Activated T-helper 2 cell treated with anti-CD3 and anti-CD28 coated beads, Interferon-gamma antibody, Interleukin-2, Interleukin-4, amounts not matched to agents 10 μg/mL and 5 μg/mL and 100 μg/mL, durations not matched to agents 14 hours and 24 hours and 36 hours (primary cell): ENCODE measurements at regions not wholly inside any gene's neighbourhood (a gene's known extent, or its start where the extent isn't known, plus 50 kb on each side); places are given as distances from the start of the nearest gene placed in this dataset.
"Not testable (repeated sequence)": the region's sequence is repeated elsewhere in the genome, so short reads cannot be mapped to it uniquely, and the experiment has no call there.

Experiments used
- DNase-seq: peaks from one replicate; pipeline ENCODE4 v3.0.0; 2021; ENCODE audit warnings: low spot score
- H3K27ac Mint-ChIP-seq: one replicate; pipeline ENCODE4 v1.8.0; 2021; ENCODE audit warnings: mixed read lengths
- H3K27me3 Mint-ChIP-seq: one replicate; pipeline ENCODE4 v1.8.0; 2021; ENCODE audit warnings: low read depth, mixed read lengths
- H3K36me3 Mint-ChIP-seq: one replicate; pipeline ENCODE4 v1.8.0; 2021; ENCODE audit warnings: low read depth, mixed read lengths
- H3K4me1 Mint-ChIP-seq: one replicate; pipeline ENCODE4 v1.8.0; 2021; ENCODE audit warnings: low read depth, mixed read lengths
- H3K4me3 Mint-ChIP-seq: one replicate; pipeline ENCODE4 v1.8.0; 2021; ENCODE audit warnings: low read depth, mild to moderate bottlenecking, moderate library complexity, mixed read lengths
- H3K9me3 Mint-ChIP-seq: one replicate; pipeline ENCODE4 v1.8.0; 2021; ENCODE audit warnings: mixed read lengths
- intact Hi-C: fragments of 100-400 bp; cut with micrococcal nuclease; formaldehyde crosslinking; loops from one replicate; pipeline ENCODE4 v1.15.1; 2023

DNA sequence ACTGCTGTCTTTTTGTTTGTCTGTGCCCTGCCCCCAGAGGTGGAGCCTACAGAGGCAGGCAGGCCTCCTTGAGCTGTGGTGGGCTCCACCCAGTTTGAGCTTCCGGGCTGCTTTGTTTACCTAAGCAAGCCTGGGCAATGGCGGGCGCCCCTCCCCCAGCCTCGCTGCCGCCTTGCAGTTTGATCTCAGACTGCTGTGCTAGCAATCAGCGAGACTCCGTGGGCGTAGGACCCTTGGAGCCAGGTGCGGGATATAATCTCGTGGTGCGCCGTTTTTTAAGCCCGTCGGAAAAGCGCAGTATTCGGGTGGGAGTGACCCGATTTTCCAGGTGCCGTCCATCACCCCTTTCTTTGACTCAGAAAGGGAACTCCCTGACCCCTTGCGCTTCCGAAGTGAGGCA is 296.2 kb downstream of the TSN start:
- H3K27ac Mint-ChIP-seq, intact Hi-C loops, H3K4me3 Mint-ChIP-seq, H3K9me3 Mint-ChIP-seq, H3K27me3 Mint-ChIP-seq, DNase-seq, H3K36me3 Mint-ChIP-seq, H3K4me1 Mint-ChIP-seq: not testable (repeated sequence)

DNA sequence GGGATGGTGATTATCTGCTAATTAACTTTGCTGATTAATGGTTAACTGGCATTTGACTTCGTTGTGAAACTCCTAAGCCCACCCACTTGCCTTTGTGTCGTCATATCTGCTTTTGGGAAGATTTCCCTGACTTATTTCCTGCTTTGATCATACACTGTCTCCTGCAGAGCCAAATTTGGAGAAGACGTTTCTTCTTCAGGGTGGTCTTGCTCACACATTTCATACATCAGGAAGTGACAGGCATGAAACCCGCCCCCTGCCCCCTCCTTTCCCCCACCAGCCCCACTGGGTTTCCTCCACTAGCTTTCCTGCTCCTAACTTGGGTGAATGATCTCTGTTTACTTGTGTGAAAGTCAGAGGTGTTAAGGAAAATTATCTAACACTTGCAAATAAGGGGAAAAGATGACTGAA is 300.1 kb downstream of the TSN start:
- no peak overlapping the region for H3K4me3 Mint-ChIP-seq
- intact Hi-C loops, result no loop called here
- H3K4me1 Mint-ChIP-seq, result no peaks in the 10 kb centered on the region
- DNase-seq, result no peak
- no peaks in the 10 kb centered on the region for H3K27me3 Mint-ChIP-seq
- H3K9me3 Mint-ChIP-seq, result no peaks in the 10 kb centered on the region
- H3K27ac Mint-ChIP-seq, result no peak overlapping the region
- no peaks in the 10 kb centered on the region for H3K36me3 Mint-ChIP-seq

DNA sequence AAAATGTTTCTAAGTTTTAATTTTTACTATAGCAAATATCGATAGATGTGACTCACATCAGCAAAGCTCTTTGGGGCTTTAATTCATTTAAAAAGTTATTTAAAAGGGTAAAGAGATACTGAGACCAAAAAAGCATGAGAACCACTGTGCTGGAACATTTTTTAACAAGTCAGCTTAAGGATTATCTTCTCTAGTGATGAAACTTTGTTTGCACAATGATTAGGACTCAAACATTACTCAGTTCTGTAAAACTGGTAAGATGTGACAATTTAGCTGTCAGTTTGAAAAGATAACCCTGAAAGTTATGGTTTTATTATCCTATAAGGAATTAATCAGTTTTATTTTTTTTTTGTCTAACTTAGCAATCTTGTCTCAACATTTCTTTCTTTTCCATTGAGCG is 301.4 kb downstream of the TSN start:
- Mint-ChIP-seq H3K36me3 (no peaks in the 10 kb centered on the region), H3K27ac (no peak overlapping the region), H3K27me3 (no peaks in the 10 kb centered on the region), H3K4me1 (no peaks in the 10 kb centered on the region), H3K9me3 (no peaks in the 10 kb centered on the region), H3K4me3 (no peak overlapping the region)
- intact Hi-C loops, result no loop called here
- DNase-seq, result no peak

DNA sequence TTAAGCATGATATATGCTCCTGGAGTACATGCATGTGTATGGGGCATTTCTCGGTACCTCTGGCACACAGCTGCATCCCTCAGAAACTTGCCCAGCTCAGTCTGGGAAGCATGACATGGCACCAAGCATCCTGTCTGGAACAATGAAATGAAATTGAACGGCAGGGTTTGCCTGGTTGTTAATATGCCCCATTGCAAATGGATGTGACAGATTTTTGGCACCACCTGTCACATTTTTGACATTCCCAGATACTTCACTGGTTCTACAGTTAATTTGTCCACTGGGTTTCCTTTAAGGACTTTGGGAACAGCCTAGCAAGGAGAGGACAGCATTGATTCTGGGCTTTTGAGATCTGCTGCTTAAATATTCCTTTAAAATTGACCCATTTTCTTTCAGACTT is 305.8 kb downstream of the TSN start:
- no peak for DNase-seq
- H3K4me1 Mint-ChIP-seq, result no peaks in the 10 kb centered on the region
- H3K4me3 Mint-ChIP-seq, result no peak overlapping the region
- intact Hi-C loops, result no loop called here
- H3K27ac Mint-ChIP-seq, result no peak overlapping the region
- no peaks in the 10 kb centered on the region for H3K36me3 Mint-ChIP-seq
- H3K9me3 Mint-ChIP-seq, result no peaks in the 10 kb centered on the region
- no peaks in the 10 kb centered on the region for H3K27me3 Mint-ChIP-seq

DNA sequence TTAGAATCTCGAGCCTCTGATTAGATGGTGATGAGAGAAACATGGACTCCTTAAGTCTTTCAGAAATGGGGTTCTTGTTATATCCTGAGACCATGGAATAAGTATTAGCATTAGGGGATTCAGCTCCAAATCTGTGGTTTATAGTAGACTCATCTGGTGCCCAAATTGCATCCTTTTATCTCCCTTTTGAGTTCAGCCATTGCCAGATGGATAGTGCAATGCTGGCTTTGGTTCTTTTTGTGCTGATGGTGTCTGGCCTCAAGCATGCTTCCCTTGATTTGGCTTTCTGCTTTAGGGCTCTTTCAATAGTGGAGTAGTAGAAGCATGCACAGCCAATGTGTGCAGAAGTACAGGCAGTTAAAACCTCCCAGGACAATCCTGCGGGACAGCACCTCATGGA is 306.4 kb downstream of the TSN start:
- Mint-ChIP-seq H3K4me3 (no peak overlapping the region), H3K27ac (no peak overlapping the region), H3K27me3 (no peaks in the 10 kb centered on the region), H3K9me3 (no peaks in the 10 kb centered on the region), H3K36me3 (no peaks in the 10 kb centered on the region), H3K4me1 (no peaks in the 10 kb centered on the region)
- DNase-seq, result no peak
- intact Hi-C loops, result no loop called here

DNA sequence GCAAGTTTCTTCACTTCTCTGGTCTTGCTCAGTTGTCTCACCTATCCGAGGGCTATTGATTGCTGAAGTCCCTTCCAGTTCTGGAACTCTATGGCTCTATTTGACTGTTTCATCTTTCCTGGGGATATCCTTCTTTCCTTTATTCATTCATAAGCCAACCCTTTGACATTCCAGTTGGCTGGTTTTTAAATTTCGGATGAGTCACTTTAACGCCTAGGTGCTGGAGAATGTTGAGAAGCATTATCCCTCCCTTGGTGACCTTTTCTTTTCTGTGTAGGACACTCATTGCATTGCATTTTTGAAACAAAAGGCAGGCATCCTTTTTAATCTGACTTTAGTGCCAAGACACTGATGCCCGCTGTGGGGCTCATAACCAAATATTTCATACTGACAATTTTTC is 307.1 kb downstream of the TSN start:
- intact Hi-C loops, result no loop called here
- DNase-seq, result no peak
- Mint-ChIP-seq H3K27ac (no peak overlapping the region), H3K4me1 (no peaks in the 10 kb centered on the region), H3K4me3 (no peak overlapping the region), H3K27me3 (no peaks in the 10 kb centered on the region), H3K9me3 (no peaks in the 10 kb centered on the region), H3K36me3 (no peaks in the 10 kb centered on the region)

DNA sequence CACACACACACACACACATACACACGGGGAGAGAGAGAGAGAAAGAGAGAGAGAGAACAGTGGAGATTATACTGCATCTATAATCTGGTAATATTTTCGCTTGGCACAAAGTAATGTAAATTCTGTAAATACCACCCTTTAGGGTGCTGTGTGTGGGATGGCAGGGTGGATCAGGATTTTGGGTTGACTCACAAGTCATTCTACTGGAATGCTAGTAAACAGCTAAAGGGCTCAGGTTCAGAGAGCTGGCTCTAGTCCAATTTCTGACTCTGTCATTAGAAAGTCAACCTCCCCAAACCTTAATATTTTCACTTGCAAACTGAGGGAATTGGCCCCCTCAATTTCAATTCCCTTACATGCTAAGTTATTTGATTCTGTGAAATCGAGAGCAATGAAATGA is 308.3 kb downstream of the TSN start:
- Mint-ChIP-seq H3K9me3 (no peaks in the 10 kb centered on the region), H3K27ac (no peak overlapping the region), H3K4me3 (no peak overlapping the region), H3K27me3 (no peaks in the 10 kb centered on the region), H3K36me3 (no peaks in the 10 kb centered on the region), H3K4me1 (no peaks in the 10 kb centered on the region)
- DNase-seq, result no peak
- intact Hi-C loops, result no loop called here

DNA sequence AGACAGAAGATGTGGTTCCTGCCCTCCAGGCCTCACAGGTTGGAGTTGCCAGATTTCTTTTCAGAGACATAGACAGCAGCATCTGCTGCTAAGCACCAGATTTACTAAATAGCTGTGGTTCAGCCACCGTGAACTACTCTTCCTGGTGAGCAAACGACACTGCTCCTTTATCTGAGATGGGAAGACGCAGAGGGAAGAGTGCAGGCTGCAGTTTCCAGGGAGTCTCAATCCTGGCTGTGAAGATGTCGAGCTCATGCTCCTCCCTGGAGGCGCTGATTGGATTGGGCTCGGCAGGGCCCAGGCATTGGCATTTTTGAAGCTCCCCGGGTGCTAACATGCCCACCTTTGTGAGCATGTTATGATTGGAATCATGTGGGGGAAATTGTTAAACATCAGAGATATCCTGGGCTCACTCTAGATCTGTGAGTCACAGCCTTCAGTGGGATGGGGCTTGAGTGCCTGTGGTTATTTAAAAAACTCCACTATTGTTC is 314.8 kb downstream of the TSN start:
- no peaks in the 10 kb centered on the region for H3K4me1 Mint-ChIP-seq
- no peaks in the 10 kb centered on the region for H3K27me3 Mint-ChIP-seq

DNA sequence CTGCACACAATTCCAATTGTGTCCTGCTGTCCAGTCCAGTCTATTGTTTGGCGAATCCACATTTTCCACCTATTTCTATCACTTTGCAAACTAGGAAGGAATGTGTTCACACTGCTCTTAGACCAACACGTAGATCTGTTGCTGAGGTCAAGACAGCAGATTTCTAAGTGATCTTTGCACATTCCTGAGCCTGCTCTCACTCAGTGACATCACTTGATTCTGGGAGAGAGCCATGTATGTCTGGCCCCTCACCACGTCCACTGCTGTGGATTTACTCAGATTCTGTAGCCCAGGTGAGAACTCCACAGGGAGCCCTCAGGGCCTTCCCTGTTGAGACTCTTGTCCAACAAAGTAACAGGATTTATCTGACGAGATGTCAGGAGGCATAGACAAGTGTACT is 317.2 kb downstream of the TSN start:
- Mint-ChIP-seq H3K27ac (no peak overlapping the region), H3K4me1 (no peaks in the 10 kb centered on the region), H3K4me3 (no peak overlapping the region), H3K36me3 (no peaks in the 10 kb centered on the region), H3K9me3 (no peaks in the 10 kb centered on the region), H3K27me3 (no peaks in the 10 kb centered on the region)
- intact Hi-C loops, result no loop called here
- DNase-seq, result no peak

More for the DNA sequence above, 314.8 kb downstream of the TSN start:
- no peak for DNase-seq
- H3K27ac Mint-ChIP-seq, result no peak overlapping the region
- intact Hi-C loops, result no loop called here
- no peak overlapping the region for H3K4me3 Mint-ChIP-seq
- H3K9me3 Mint-ChIP-seq, result no peaks in the 10 kb centered on the region
- no peaks in the 10 kb centered on the region for H3K36me3 Mint-ChIP-seq

DNA sequence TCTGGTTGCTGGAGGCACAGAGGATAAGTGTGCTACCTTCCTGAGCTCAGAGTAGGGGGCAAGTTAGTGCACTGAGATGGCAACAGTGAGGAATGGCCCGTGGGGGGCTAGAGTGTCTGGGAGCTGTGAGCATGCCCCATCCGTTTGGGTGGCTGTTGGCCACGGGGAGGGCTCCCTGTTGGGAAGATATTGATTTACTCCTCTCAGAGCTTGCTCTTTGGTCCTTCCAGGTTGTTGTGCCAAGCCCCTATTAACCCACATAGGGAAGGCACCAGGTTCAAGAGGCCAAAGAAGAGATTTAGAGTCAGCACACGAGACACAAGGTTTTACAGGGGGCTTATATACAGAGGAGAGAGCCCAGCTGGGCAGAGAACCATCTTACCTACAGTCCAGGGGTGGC is 318.8 kb downstream of the TSN start:
- no peaks in the 10 kb centered on the region for H3K36me3 Mint-ChIP-seq
- DNase-seq, result no peak
- no peaks in the 10 kb centered on the region for H3K27me3 Mint-ChIP-seq
- no peak overlapping the region for H3K27ac Mint-ChIP-seq
- no peaks in the 10 kb centered on the region for H3K4me1 Mint-ChIP-seq
- no peak overlapping the region for H3K4me3 Mint-ChIP-seq
- H3K9me3 Mint-ChIP-seq, result no peaks in the 10 kb centered on the region
- intact Hi-C loops, result no loop called here

DNA sequence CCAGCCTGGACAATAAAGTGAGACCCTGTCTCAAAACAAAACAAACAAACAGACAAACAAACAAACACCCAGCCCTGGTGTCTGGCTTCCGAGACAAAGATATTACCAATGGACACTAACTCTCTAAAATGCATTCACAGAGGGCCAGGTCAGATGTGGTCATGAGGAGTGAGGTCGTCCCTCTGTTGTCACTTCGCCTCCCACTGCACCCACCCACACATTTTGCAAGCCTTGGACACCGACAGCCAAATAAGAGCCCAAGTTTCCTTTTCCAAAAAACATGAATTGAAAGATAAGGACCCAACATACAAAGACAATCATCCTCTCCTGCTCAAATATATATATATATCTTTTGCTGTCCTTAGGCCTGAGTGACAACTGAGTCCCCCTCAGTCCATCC is 319.9 kb downstream of the TSN start:
- Mint-ChIP-seq H3K4me3 (no peak overlapping the region), H3K4me1 (no peaks in the 10 kb centered on the region), H3K27me3 (no peaks in the 10 kb centered on the region), H3K27ac (no peak overlapping the region), H3K36me3 (no peaks in the 10 kb centered on the region), H3K9me3 (no peaks in the 10 kb centered on the region)
- DNase-seq, result no peak
- intact Hi-C loops, result no loop called here

DNA sequence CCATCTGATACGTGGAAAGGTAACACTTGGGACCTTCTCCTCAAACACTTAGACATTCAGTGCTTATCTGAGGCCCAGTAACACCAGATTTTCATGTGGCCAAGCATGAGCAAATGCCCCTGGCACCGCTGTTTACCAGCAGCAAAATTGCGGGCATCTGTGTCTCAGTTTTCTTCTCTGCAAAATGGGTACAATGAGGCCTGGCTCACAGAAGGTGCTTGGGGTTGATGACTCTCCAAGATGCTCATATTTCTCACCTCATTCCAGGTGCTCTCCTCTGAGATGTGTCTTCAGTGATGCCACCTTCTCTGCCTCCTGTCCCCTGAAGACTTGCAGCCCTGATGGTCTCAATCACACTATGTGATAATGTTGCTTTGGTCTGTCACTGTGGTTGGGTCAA is 321.7 kb downstream of the TSN start:
- intact Hi-C loops, result no loop called here
- Mint-ChIP-seq H3K27ac (no peak overlapping the region), H3K4me3 (no peak overlapping the region), H3K4me1 (no peaks in the 10 kb centered on the region), H3K9me3 (no peaks in the 10 kb centered on the region), H3K36me3 (no peaks in the 10 kb centered on the region), H3K27me3 (no peaks in the 10 kb centered on the region)
- DNase-seq, result no peak

DNA sequence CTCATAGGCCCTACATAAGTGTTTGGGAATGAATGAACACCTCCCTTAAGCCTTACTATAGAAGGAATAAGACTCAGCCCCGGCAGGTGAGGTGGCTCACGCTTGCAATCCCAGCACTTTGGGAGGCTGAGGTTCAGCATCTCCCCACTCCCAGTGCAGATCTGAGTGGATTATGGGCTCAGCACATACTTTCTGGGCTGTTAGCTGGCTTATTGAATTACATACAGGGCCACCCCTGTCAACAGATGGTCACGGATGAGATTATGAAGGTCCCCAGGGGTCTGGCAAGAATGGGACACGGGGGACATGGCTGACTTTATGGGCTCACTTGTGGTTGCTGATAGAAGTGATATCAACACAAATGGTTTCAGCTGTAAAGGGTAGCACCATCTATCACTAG is 322.3 kb downstream of the TSN start:
- H3K9me3 Mint-ChIP-seq, result no peaks in the 10 kb centered on the region
- no peaks in the 10 kb centered on the region for H3K4me1 Mint-ChIP-seq
- DNase-seq, result no peak
- H3K4me3 Mint-ChIP-seq, result no peak overlapping the region
- H3K27me3 Mint-ChIP-seq, result no peaks in the 10 kb centered on the region
- no peak overlapping the region for H3K27ac Mint-ChIP-seq
- intact Hi-C loops, result no loop called here
- H3K36me3 Mint-ChIP-seq, result no peaks in the 10 kb centered on the region

DNA sequence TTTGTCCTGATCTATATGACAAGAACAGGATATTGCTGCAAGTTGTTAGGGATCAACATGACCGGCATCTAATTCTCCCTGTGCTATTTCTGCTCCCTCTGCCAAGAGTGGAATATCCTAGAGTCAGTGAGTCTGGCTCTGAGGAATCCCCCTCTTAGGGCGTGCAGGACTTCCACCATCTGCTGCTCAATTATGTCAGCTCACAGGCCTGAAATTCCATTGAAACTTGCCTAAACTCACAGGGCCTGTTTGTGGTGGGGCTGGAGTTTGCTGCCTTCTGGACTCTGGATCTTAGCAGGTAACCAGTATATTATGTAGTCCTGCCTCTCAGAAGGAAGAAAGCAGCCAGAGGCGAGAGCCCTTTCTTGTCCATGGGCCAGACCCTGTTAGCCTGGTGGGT is 323.0 kb downstream of the TSN start:
- no peak for DNase-seq
- Mint-ChIP-seq H3K36me3 (no peaks in the 10 kb centered on the region), H3K9me3 (no peaks in the 10 kb centered on the region), H3K27me3 (no peaks in the 10 kb centered on the region), H3K4me3 (no peak overlapping the region), H3K4me1 (no peaks in the 10 kb centered on the region), H3K27ac (no peak overlapping the region)
- intact Hi-C loops, result no loop called here
